ENCODE measurements at regions not wholly inside any gene's neighbourhood (a gene's known extent, or its start where the extent isn't known, plus 50 kb on each side); places are given as distances from the start of the nearest gene placed in this dataset.

DNA sequence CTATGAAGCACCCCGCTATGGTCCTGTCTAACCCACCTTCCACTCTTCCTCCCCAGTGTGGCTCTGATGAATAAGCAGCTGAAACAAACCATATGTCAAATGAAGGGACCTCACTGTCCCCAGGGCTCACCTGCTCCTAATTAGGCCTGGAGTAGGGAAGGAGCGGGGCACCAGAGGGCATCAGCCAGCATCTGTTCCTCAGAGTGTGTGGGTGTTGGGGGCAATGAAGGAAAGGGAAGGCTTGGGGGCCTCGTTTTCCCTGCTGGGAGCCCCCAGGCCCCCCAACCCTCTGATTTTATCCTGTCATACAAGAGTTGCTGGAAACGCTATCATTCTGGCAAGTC, 274.7 kb downstream of the HAUS1 start:
- TF ChIP-seq EP300 (conservative IDR thresholded peaks at IDR 0.05; ENCODE audit: poor library complexity, severe bottlenecking) (no peak), EZH2 (IDR thresholded peaks at IDR 0.05; ENCODE audit: borderline replicate concordance, insufficient read depth, low read length, poor library complexity, severe bottlenecking) (no peak), CTCF (IDR thresholded peaks at IDR 0.05; ENCODE audit: poor library complexity, severe bottlenecking) (no peak), POLR2AphosphoS5 (IDR thresholded peaks at IDR 0.05) (no peak)
- TF ChIP-seq, protein P1, sequence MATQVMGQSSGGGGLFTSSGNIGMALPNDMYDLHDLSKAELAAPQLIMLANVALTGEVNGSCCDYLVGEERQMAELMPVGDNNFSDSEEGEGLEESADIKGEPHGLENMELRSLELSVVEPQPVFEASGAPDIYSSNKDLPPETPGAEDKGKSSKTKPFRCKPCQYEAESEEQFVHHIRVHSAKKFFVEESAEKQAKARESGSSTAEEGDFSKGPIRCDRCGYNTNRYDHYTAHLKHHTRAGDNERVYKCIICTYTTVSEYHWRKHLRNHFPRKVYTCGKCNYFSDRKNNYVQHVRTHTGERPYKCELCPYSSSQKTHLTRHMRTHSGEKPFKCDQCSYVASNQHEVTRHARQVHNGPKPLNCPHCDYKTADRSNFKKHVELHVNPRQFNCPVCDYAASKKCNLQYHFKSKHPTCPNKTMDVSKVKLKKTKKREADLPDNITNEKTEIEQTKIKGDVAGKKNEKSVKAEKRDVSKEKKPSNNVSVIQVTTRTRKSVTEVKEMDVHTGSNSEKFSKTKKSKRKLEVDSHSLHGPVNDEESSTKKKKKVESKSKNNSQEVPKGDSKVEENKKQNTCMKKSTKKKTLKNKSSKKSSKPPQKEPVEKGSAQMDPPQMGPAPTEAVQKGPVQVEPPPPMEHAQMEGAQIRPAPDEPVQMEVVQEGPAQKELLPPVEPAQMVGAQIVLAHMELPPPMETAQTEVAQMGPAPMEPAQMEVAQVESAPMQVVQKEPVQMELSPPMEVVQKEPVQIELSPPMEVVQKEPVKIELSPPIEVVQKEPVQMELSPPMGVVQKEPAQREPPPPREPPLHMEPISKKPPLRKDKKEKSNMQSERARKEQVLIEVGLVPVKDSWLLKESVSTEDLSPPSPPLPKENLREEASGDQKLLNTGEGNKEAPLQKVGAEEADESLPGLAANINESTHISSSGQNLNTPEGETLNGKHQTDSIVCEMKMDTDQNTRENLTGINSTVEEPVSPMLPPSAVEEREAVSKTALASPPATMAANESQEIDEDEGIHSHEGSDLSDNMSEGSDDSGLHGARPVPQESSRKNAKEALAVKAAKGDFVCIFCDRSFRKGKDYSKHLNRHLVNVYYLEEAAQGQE (IDR thresholded peaks at IDR 0.05; ENCODE audit: borderline replicate concordance) = no peak

Measured in neural cell (in vitro differentiated cells).